MM.1S (cell line): ENCODE measurements at regions not wholly inside any gene's neighbourhood (a gene's known extent, or its start where the extent isn't known, plus 50 kb on each side); places are given as distances from the start of the nearest gene placed in this dataset.
A peak's percentile ranks its signal among the peaks of the same experiment; 100 is the strongest.

Experiments used
- DNase-seq: peaks from one replicate; pipeline ENCODE4 v3.0.0-alpha.2; 2015
- H2AFZ ChIP-seq: fragments of 300-600 bp; sonication (generic); 2 replicates; pipeline ENCODE4 v1.6.0; 2016; ENCODE audit warnings: antibody characterized with exemption, low read length
- H3F3A ChIP-seq: fragments of 300-600 bp; sonication (generic); 2 replicates; pipeline ENCODE4 v1.6.1; 2016; ENCODE audit warnings: mild to moderate bottlenecking, antibody characterized with exemption, low read length, moderate library complexity, mixed read lengths; ENCODE audit not compliant: insufficient read depth
- H3K27ac ChIP-seq: fragments of 300-600 bp; sonication (generic); 2 replicates; pipeline ENCODE4 v1.5.1; 2016; ENCODE audit warnings: mild to moderate bottlenecking, low read length
- H3K27me3 ChIP-seq: fragments of 300-600 bp; sonication (generic); replicated peaks from 2 replicates; pipeline ENCODE4 v1.6.0; 2016; ENCODE audit warnings: low read length; ENCODE audit not compliant: insufficient read depth
- H3K36me3 ChIP-seq: fragments of 300-600 bp; sonication (generic); replicated peaks from 2 replicates; pipeline ENCODE4 v1.6.1; 2016; ENCODE audit warnings: mild to moderate bottlenecking, low read length, mixed read lengths; ENCODE audit not compliant: insufficient read depth
- H3K4me1 ChIP-seq: fragments of 300-600 bp; sonication (generic); 2 replicates; pipeline ENCODE4 v1.6.1; 2016; ENCODE audit warnings: low read length, mixed read lengths
- H3K4me2 ChIP-seq: fragments of 300-600 bp; sonication (generic); 2 replicates; pipeline ENCODE4 v1.6.0; 2016; ENCODE audit warnings: low read depth, low read length
- H3K4me3 ChIP-seq: fragments of 300-600 bp; sonication (generic); 2 replicates; pipeline ENCODE4 v1.5.1; 2016; ENCODE audit warnings: low read length, mixed read lengths
- H3K79me2 ChIP-seq: fragments of 300-600 bp; sonication (generic); 2 replicates; pipeline ENCODE4 v1.6.1; 2016; ENCODE audit warnings: mixed run types, low read length, mixed read lengths
- H3K9ac ChIP-seq: fragments of 300-600 bp; sonication (generic); 2 replicates; pipeline ENCODE4 v1.6.1; 2016; ENCODE audit warnings: low read length, mixed read lengths
- H3K9me2 ChIP-seq: fragments of 300-600 bp; sonication (generic); replicated peaks from 2 replicates; pipeline ENCODE4 v1.6.1; 2016; ENCODE audit warnings: mild to moderate bottlenecking, low read length, mixed read lengths; ENCODE audit not compliant: insufficient read depth
- H3K9me3 ChIP-seq: fragments of 300-600 bp; sonication (generic); replicated peaks from 2 replicates; pipeline ENCODE4 v1.6.1; 2016; ENCODE audit warnings: mild to moderate bottlenecking, low read length, mixed read lengths; ENCODE audit not compliant: insufficient read depth
- H4K20me1 ChIP-seq: fragments of 300-600 bp; sonication (generic); 2 replicates; pipeline ENCODE4 v1.6.1; 2016; ENCODE audit warnings: mild to moderate bottlenecking, low read length, moderate library complexity, mixed read lengths; ENCODE audit not compliant: insufficient read depth
- EZH2 ChIP-seq: fragments of 300-600 bp; sonication (generic); optimal IDR thresholded peaks from 2 replicates; pipeline ENCODE3; 2017; ENCODE audit warnings: low read depth, mild to moderate bottlenecking, antibody characterized with exemption, low read length, mixed read lengths
- EZH2phosphoT487 ChIP-seq: fragments of 300-600 bp; sonication (generic); IDR thresholded peaks from 2 replicates; pipeline ENCODE4 v1.6.1; 2018; ENCODE audit warnings: antibody characterized with exemption, low read length
- TF ChIP-seq, protein P1 (sequence below): fragments of 300-600 bp; sonication (generic); IDR thresholded peaks from 2 replicates; pipeline ENCODE4 v1.5.1; 2016; ENCODE audit warnings: antibody characterized with exemption, low read length, mixed read lengths

DNA sequence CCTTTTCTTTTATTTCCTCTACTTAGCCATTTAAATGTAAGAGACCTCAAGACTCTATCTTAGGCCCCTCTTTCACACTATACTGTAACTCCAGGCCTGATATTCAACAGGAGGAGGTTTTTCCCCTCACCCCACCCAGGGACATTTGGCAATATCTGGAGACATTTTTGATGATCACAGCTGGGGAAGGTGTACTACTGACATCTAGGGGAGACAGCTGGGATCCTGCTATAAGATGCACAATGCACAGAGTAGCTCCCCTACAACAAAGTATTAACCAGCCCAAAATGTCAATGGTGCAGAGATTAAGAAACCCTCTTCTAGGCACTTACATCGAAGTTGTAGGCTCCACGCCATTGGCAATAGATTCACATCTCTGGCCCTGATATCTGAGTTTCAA, 517.5 kb upstream of the UBE2E2 start:
- no peak for DNase-seq
- Histone ChIP-seq H3K27me3 (no peaks in the 10 kb centered on the region), H3K4me1 (no peaks in the 10 kb centered on the region), H3K36me3 (no peaks in the 10 kb centered on the region), H4K20me1 (no peaks in the 10 kb centered on the region), H3K4me3 (no peak overlapping the region), H3K9ac (no peak overlapping the region), H2AFZ (no peak overlapping the region), H3K9me2 (no peaks in the 10 kb centered on the region), H3K79me2 (no peaks in the 10 kb centered on the region), H3K4me2 (no peak overlapping the region), H3K27ac (no peak overlapping the region), H3F3A (no peaks in the 10 kb centered on the region), H3K9me3 (no peaks in the 10 kb centered on the region)
- TF ChIP-seq, protein P1, sequence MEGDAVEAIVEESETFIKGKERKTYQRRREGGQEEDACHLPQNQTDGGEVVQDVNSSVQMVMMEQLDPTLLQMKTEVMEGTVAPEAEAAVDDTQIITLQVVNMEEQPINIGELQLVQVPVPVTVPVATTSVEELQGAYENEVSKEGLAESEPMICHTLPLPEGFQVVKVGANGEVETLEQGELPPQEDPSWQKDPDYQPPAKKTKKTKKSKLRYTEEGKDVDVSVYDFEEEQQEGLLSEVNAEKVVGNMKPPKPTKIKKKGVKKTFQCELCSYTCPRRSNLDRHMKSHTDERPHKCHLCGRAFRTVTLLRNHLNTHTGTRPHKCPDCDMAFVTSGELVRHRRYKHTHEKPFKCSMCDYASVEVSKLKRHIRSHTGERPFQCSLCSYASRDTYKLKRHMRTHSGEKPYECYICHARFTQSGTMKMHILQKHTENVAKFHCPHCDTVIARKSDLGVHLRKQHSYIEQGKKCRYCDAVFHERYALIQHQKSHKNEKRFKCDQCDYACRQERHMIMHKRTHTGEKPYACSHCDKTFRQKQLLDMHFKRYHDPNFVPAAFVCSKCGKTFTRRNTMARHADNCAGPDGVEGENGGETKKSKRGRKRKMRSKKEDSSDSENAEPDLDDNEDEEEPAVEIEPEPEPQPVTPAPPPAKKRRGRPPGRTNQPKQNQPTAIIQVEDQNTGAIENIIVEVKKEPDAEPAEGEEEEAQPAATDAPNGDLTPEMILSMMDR: peak; percentile 41
- no peak for TF ChIP-seq EZH2phosphoT487

DNA sequence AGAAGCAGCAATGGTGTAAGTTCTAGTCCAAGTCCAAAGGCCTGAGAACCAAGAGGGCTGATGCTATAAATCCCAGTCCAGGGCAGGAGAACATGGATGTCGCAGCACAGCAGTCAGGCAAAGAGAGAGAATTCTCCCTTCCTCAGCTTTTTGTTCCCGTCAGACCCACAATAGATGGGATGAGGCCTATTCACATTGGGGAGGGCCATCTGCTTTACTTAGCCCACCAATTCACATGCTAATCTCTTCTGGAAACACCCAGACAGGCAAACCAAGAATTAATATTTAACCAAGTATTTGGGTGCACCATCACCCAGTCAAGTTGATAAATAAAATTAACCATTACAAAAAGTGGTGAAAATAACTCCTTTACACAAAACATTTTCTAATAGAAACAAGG, 511.7 kb upstream of the UBE2E2 start:
- no peaks in the 10 kb centered on the region for H3K27me3 ChIP-seq
- H3K27ac ChIP-seq: no peak overlapping the region
- no peak for DNase-seq
- no peaks in the 10 kb centered on the region for H3K36me3 ChIP-seq
- no peaks in the 10 kb centered on the region for H4K20me1 ChIP-seq
- H3K9me3 ChIP-seq: no peaks in the 10 kb centered on the region
- H3F3A ChIP-seq: no peaks in the 10 kb centered on the region
- no peak overlapping the region for H2AFZ ChIP-seq
- no peak overlapping the region for H3K4me2 ChIP-seq
- no peaks in the 10 kb centered on the region for H3K79me2 ChIP-seq
- H3K9me2 ChIP-seq: no peaks in the 10 kb centered on the region
- no peak overlapping the region for H3K4me3 ChIP-seq
- H3K9ac ChIP-seq: no peak overlapping the region
- TF ChIP-seq EZH2phosphoT487 (no peak), EZH2 (no peak)
- TF ChIP-seq, protein P1: no peak
- H3K4me1 ChIP-seq: no peaks in the 10 kb centered on the region

GRCh38 chr3:22691856-22692628, 511.1 kb upstream of the UBE2E2 start:
- no peak overlapping the region for H3K4me2 ChIP-seq
- H3K9me3 ChIP-seq: no peaks in the 10 kb centered on the region
- H3K4me1 ChIP-seq: no peaks in the 10 kb centered on the region
- H3K27me3 ChIP-seq: no peaks in the 10 kb centered on the region
- no peak overlapping the region for H3K4me3 ChIP-seq
- DNase-seq: no peak
- H3F3A ChIP-seq: no peaks in the 10 kb centered on the region
- TF ChIP-seq EZH2phosphoT487 (no peak), EZH2 (no peak)
- TF ChIP-seq, protein P1: no peak
- no peaks in the 10 kb centered on the region for H4K20me1 ChIP-seq
- H3K27ac ChIP-seq: no peak overlapping the region
- no peaks in the 10 kb centered on the region for H3K79me2 ChIP-seq
- no peaks in the 10 kb centered on the region for H3K9me2 ChIP-seq
- H2AFZ ChIP-seq: no peak overlapping the region
- no peaks in the 10 kb centered on the region for H3K36me3 ChIP-seq
- H3K9ac ChIP-seq: no peak overlapping the region
